Bronchial epithelial cell (primary cell): ENCODE measurements at regions not wholly inside any gene's neighbourhood (a gene's known extent, or its start where the extent isn't known, plus 50 kb on each side); places are given as distances from the start of the nearest gene placed in this dataset.
A peak's percentile ranks its signal among the peaks of the same experiment; 100 is the strongest.
"Not testable (repeated sequence)": the region's sequence is repeated elsewhere in the genome, so short reads cannot be mapped to it uniquely, and the experiment has no call there.

Source experiments
- DNase-seq: peaks from one replicate; pipeline ENCODE4 v3.0.0-alpha.2; 2010; ENCODE audit warnings: low read depth
- FAIRE-seq: peaks from 2 replicates; lab custom pipeline; 2011; peaks lifted over from hg19 to GRCh38; lab: Jason Lieb, UNC
- H3K27me3 ChIP-seq: 2 replicates; pipeline ENCODE4 v1.5.1; 2011; ENCODE audit warnings: low read length; ENCODE audit not compliant: control insufficient read depth, insufficient read depth
- H3K36me3 ChIP-seq: 2 replicates; pipeline ENCODE4 v1.5.1; 2011; ENCODE audit warnings: low read length; ENCODE audit not compliant: control insufficient read depth, insufficient read depth
- H3K4me3 ChIP-seq: 2 replicates; pipeline ENCODE4 v1.5.1; 2011; ENCODE audit warnings: mild to moderate bottlenecking, low read depth, low read length, control low read depth
- CTCF ChIP-seq: IDR thresholded peaks from 2 replicates; pipeline ENCODE4 v1.5.1; 2011; ENCODE audit warnings: mild to moderate bottlenecking, moderate library complexity, low read length, control low read depth, inconsistent platforms; ENCODE audit not compliant: insufficient read depth, severe bottlenecking

GRCh38 chr6:134619077-134619476 is 301.2 kb upstream of the SGK1 start:
- H3K4me3 ChIP-seq = no peak overlapping the region
- no peak for TF ChIP-seq CTCF
- no peak for DNase-seq
- no peaks in the 10 kb centered on the region for H3K27me3 ChIP-seq
- FAIRE-seq = no peak
- H3K36me3 ChIP-seq = no peaks in the 10 kb centered on the region

GRCh38 chr6:134614606-134615485 is 296.9 kb upstream of the SGK1 start:
- TF ChIP-seq CTCF = no peak
- FAIRE-seq = no peak
- Histone ChIP-seq H3K36me3 (no peaks in the 10 kb centered on the region), H3K27me3 (no peaks in the 10 kb centered on the region), H3K4me3 (no peak overlapping the region)
- peak; percentile 15 for DNase-seq

- H3K36me3 ChIP-seq, H3K27me3 ChIP-seq, FAIRE-seq, H3K4me3 ChIP-seq: not testable (repeated sequence)
- DNase-seq = peak; percentile 49
Observed at GRCh38 chr6:134612128-134612527, 294.2 kb upstream of the SGK1 start.

GRCh38 chr6:134610411-134610810 is 292.5 kb upstream of the SGK1 start:
- Histone ChIP-seq H3K36me3 (no peaks in the 10 kb centered on the region), H3K27me3 (no peaks in the 10 kb centered on the region), H3K4me3 (no peak overlapping the region)
- FAIRE-seq = no peak
- DNase-seq = no peak
- no peak for TF ChIP-seq CTCF

- Histone ChIP-seq H3K4me3 (no peak overlapping the region), H3K36me3 (no peaks in the 10 kb centered on the region), H3K27me3 (no peaks in the 10 kb centered on the region)
- no peak for DNase-seq
- FAIRE-seq = no peak
- no peak for TF ChIP-seq CTCF
Observed at GRCh38 chr6:134609716-134610261, 291.9 kb upstream of the SGK1 start.

- no peak overlapping the region for H3K4me3 ChIP-seq
- H3K36me3 ChIP-seq = no peaks in the 10 kb centered on the region
- TF ChIP-seq CTCF = no peak
- no peaks in the 10 kb centered on the region for H3K27me3 ChIP-seq
- FAIRE-seq = no peak
- DNase-seq = no peak
Observed at GRCh38 chr6:134607411-134607810, 289.5 kb upstream of the SGK1 start.
